Transverse colon (tissue), 4 donors: ENCODE measurements at regions not wholly inside any gene's neighbourhood (a gene's known extent, or its start where the extent isn't known, plus 50 kb on each side); places are given as distances from the start of the nearest gene placed in this dataset.

Source experiments
- DNase-seq: peaks from one replicate; pipeline ENCODE4 v3.0.0-alpha.2; 2019
- H3K27ac ChIP-seq, 4 donors: fragments of 200-600 bp; sonication (generic); 2 replicates each; pipeline ENCODE4 v1.5.1; 2016 to 2018; ENCODE audit warnings: inconsistent platforms in 4 of 4
- H3K27me3 ChIP-seq: fragments of 200-600 bp; sonication (generic); 2 replicates; pipeline ENCODE4 v1.5.1; 2017; ENCODE audit warnings: inconsistent platforms
- H3K36me3 ChIP-seq, 4 donors: fragments of 200-600 bp; sonication (generic); 2 replicates each; pipeline ENCODE4 v1.5.1; 2017 to 2019; ENCODE audit warnings: inconsistent platforms in 4 of 4
- H3K4me1 ChIP-seq, 4 donors: fragments of 200-600 bp; sonication (generic); 2 replicates each; pipeline ENCODE4 v1.5.1; 2017 to 2020; ENCODE audit warnings: inconsistent platforms in 4 of 4
- H3K4me3 ChIP-seq, 4 donors: fragments of 200-600 bp; sonication (generic); 1 replicate in 1 of 4; 2 replicates in 3 of 4; pipeline versions ENCODE4 v1.5.1 to v1.6.1; 2017 to 2019; ENCODE audit warnings: inconsistent platforms in 4 of 4
- H3K9me3 ChIP-seq, 2 donors: fragments of 200-600 bp; sonication (generic); 2 replicates each; pipeline ENCODE4 v1.5.1; 2017 to 2019; ENCODE audit warnings: inconsistent platforms in 2 of 2
- EP300 ChIP-seq: sonication (generic); formaldehyde crosslinking; IDR thresholded peaks from one replicate; pipeline ENCODE4 v1.6.1; 2017; ENCODE audit warnings: antibody characterized with exemption, low read depth
- POLR2A ChIP-seq: fragments of 450-650 bp; IDR thresholded peaks from one replicate; pipeline ENCODE4 v1.6.1; 2016; ENCODE audit warnings: antibody characterized with exemption, mild to moderate bottlenecking, moderate library complexity
- POLR2AphosphoS5 ChIP-seq, 3 donors: sonication (generic); formaldehyde crosslinking; IDR thresholded peaks; one replicate each; pipeline ENCODE4 v1.6.1; 2016; ENCODE audit warnings: antibody characterized with exemption in 3 of 3
- WGBS, 2 donors: methylation state at CpG; one replicate each; pipeline ENCODE4 v1.1.5; 2018; ENCODE audit warnings: low coverage in 1 of 2; 5-methylcytosine and 5-hydroxymethylcytosine counted together
- in situ Hi-C, 4 donors: fragments of 200-750 bp; cut with MboI; loops; one replicate each; pipeline versions ENCODE4 v1.15.0 to v1.15.1; 2017; ENCODE audit warnings: low sequenced_read_pairs in 3 of 4, low pct_ligation_motif_present in 1 of 4, low pct_unique_long_range_greater_than_20kb in 1 of 4
- intact Hi-C: fragments of 100-400 bp; cut with DNase I; formaldehyde crosslinking; loops from one replicate; pipeline ENCODE4 v1.15.1; 2023; ENCODE audit warnings: low total_unique reads
- TF ChIP-seq, protein P1 (sequence below), 5 experiments: fragments of 200-600 bp in 3 of 5; fragments of 450-650 bp in 2 of 5; sonication (generic) in 3 of 5; IDR thresholded peaks; 1 replicate in 2 of 5; 2 replicates in 3 of 5; pipeline ENCODE4 v1.5.1; 2016 to 2017; ENCODE audit warnings: antibody characterized with exemption in 5 of 5, inconsistent platforms in 3 of 5, mild to moderate bottlenecking in 2 of 5, moderate library complexity in 1 of 5

DNA sequence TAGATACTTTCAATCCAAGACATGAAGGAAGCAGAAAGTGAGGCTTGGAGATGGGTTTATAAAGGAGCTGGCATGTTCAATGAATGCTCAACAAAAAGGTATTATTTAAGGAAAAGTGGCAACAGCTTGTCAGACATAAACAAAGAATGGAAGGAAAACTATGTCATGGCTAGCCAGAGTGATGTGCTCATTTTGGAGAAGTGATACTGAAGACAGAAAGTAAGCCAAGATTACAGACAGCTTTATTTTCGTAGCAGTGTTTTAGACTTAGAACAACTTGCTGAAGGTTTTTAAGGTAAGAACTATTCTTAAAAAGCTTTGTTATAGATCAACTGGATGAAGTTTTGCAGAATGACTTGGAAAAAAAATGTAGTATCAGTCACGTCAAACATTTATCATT is 160.5 kb upstream of the FERD3L start:
- H3K4me1 ChIP-seq, result no peaks in the 10 kb centered on the region
- no peak overlapping the region for H3K27ac ChIP-seq
- H3K4me3 ChIP-seq, result no peak overlapping the region
- no peak for TF ChIP-seq EP300
- TF ChIP-seq POLR2AphosphoS5 (IDR thresholded peaks at IDR 0.05), result no peak
- TF ChIP-seq, protein P1, sequence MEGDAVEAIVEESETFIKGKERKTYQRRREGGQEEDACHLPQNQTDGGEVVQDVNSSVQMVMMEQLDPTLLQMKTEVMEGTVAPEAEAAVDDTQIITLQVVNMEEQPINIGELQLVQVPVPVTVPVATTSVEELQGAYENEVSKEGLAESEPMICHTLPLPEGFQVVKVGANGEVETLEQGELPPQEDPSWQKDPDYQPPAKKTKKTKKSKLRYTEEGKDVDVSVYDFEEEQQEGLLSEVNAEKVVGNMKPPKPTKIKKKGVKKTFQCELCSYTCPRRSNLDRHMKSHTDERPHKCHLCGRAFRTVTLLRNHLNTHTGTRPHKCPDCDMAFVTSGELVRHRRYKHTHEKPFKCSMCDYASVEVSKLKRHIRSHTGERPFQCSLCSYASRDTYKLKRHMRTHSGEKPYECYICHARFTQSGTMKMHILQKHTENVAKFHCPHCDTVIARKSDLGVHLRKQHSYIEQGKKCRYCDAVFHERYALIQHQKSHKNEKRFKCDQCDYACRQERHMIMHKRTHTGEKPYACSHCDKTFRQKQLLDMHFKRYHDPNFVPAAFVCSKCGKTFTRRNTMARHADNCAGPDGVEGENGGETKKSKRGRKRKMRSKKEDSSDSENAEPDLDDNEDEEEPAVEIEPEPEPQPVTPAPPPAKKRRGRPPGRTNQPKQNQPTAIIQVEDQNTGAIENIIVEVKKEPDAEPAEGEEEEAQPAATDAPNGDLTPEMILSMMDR (IDR thresholded peaks at IDR 0.05), result no peak
- TF ChIP-seq POLR2A, result no peak
- H3K9me3 ChIP-seq, result no peaks in the 10 kb centered on the region
- H3K27me3 ChIP-seq, result no peaks in the 10 kb centered on the region
- intact Hi-C loops, result no loop called here
- 70 to 71% methylated on average over 2 of the region's 2 CpGs for WGBS, 2 donors
- DNase-seq, result no peak
- H3K36me3 ChIP-seq, result no peaks in the 10 kb centered on the region
- in situ Hi-C loops, result no loop called here

DNA sequence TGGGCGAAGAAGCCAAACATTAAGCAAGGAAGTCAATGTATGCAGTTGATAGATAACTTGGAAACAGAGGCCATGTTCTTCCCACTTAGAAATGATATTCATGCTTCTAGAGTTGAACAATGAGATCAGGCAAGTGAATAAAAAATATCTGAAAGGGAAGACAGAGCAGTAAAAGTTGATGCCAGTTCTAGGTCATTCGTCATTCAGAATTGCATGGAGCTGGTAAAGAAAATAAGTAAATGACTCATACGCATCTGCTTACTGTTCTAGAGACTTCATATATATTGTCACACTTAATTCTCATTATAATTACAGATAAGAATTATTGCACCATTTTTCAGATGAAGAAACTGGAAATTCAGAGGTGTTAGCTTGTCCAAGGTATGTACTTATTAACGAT is 158.9 kb upstream of the FERD3L start:
- Histone ChIP-seq H3K27ac (no peak overlapping the region), H3K36me3 (no peaks in the 10 kb centered on the region), H3K4me1 (no peaks in the 10 kb centered on the region), H3K4me3 (no peak overlapping the region), H3K9me3 (no peaks in the 10 kb centered on the region), H3K27me3 (no peaks in the 10 kb centered on the region)
- WGBS, 2 donors, result 89 to 90% methylated on average over 4 of the region's 4 CpGs
- in situ Hi-C loops, result no loop called here
- intact Hi-C loops, result no loop called here
- TF ChIP-seq, protein P1 (IDR thresholded peaks at IDR 0.05), result no peak
- no peak for DNase-seq

DNA sequence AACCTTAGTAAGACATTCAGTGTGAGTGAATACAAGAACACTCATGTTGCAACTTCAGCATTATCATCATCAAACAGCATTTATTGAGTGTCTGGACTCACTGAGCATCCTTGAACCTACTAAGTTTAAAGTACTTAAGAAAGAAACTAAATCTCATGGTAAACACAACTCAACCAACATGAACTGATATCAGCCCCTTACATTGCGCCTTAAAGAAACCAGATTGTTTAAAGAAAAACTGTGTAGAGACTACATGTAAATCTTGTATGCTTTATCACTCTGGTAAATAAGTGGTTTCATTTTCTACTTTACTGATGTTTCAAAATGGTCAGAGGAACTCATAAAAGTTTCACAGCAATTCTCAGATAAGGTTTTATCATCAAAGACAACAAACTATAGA is 157.5 kb upstream of the FERD3L start:
- in situ Hi-C loops, result no loop called here
- no peaks in the 10 kb centered on the region for H3K36me3 ChIP-seq
- no peak overlapping the region for H3K27ac ChIP-seq
- H3K9me3 ChIP-seq, result no peaks in the 10 kb centered on the region
- TF ChIP-seq, protein P1 (IDR thresholded peaks at IDR 0.05), result no peak
- TF ChIP-seq POLR2AphosphoS5 (IDR thresholded peaks at IDR 0.05) (no peak), EP300 (no peak), POLR2A (no peak)
- WGBS, 2 donors, result 60 to 72% methylated on average over 1 of the region's 1 CpG
- no peaks in the 10 kb centered on the region for H3K4me1 ChIP-seq
- no peak for DNase-seq
- intact Hi-C loops, result no loop called here
- no peak overlapping the region for H3K4me3 ChIP-seq
- no peaks in the 10 kb centered on the region for H3K27me3 ChIP-seq

DNA sequence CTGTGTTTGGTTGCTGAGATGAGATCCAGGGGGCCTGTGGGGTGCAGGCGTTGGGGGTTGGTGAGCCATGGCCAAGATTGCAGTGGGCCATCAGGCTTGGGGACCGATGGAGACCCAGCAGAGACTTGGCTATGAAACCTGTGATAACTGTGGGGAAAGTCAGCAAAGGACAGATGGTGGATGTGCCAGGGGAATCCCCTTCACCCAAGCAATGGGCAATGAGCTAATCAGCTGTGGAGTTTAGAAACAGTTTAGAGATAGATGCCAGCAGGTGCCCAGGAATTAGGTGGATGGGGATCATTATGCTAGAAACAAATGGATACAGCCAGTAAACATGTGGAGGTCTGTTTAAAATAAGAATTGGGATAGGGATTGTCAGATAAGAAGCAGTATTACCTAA is 151.4 kb upstream of the FERD3L start:
- Histone ChIP-seq H3K27ac (no peak overlapping the region), H3K9me3 (no peaks in the 10 kb centered on the region), H3K36me3 (no peaks in the 10 kb centered on the region), H3K4me3 (no peak overlapping the region), H3K27me3 (no peaks in the 10 kb centered on the region), H3K4me1 (no peaks in the 10 kb centered on the region)
- in situ Hi-C loops, result no loop called here
- intact Hi-C loops, result no loop called here
- 50 to 77% methylated on average over 2 of the region's 2 CpGs for WGBS, 2 donors
- no peak for DNase-seq
- TF ChIP-seq, protein P1 (IDR thresholded peaks at IDR 0.05), result no peak
- no peak for TF ChIP-seq EP300
